OCI-LY1 (cell line): ENCODE measurements at regions not wholly inside any gene's neighbourhood (a gene's known extent, or its start where the extent isn't known, plus 50 kb on each side); places are given as distances from the start of the nearest gene placed in this dataset.

Experiments used
- H2AFZ ChIP-seq: fragments of 200-600 bp; sonication (generic), shearing (Covaris generic); 2 replicates; pipeline ENCODE4 v1.6.0; 2014; ENCODE audit warnings: antibody characterized with exemption, mild to moderate bottlenecking, low read length
- H3F3A ChIP-seq: fragments of 200-600 bp; sonication (generic), shearing (Covaris generic); 2 replicates; pipeline ENCODE4 v1.6.0; 2014; ENCODE audit warnings: mild to moderate bottlenecking, antibody characterized with exemption, low read length, moderate library complexity; ENCODE audit not compliant: insufficient read depth
- H3K27ac ChIP-seq: fragments of 200-600 bp; sonication (generic); 2 replicates; pipeline ENCODE4 v1.5.1; 2014; ENCODE audit warnings: low read length, mixed run types, mild to moderate bottlenecking, low read depth; ENCODE audit not compliant: poor library complexity, severe bottlenecking
- H3K27me3 ChIP-seq: fragments of 200-600 bp; sonication (generic); 2 replicates; pipeline ENCODE4 v1.6.0; 2014; ENCODE audit warnings: antibody characterized with exemption, mild to moderate bottlenecking, low read length, moderate library complexity; ENCODE audit not compliant: insufficient read depth
- H3K36me3 ChIP-seq: fragments of 200-600 bp; sonication (generic); 2 replicates; pipeline ENCODE4 v1.6.1; 2014; ENCODE audit warnings: mild to moderate bottlenecking, antibody characterized with exemption, low read length, moderate library complexity, mixed read lengths; ENCODE audit not compliant: insufficient read depth
- H3K4me1 ChIP-seq: fragments of 200-600 bp; sonication (generic); 2 replicates; pipeline ENCODE4 v1.5.1; 2014; ENCODE audit warnings: mild to moderate bottlenecking, low read length, moderate library complexity; ENCODE audit not compliant: insufficient read depth, severe bottlenecking
- H3K4me2 ChIP-seq: fragments of 200-600 bp; sonication (generic), shearing (Covaris generic); 2 replicates; pipeline ENCODE4 v1.6.1; 2014; ENCODE audit warnings: low read length
- H3K4me3 ChIP-seq: fragments of 200-600 bp; sonication (generic); 2 replicates; pipeline ENCODE4 v1.5.1; 2014; ENCODE audit warnings: low read length, low read depth, mild to moderate bottlenecking, mixed read lengths; ENCODE audit not compliant: poor library complexity, severe bottlenecking
- H3K79me2 ChIP-seq: fragments of 200-600 bp; shearing (Covaris generic); 2 replicates; pipeline ENCODE4 v1.6.1; 2016; ENCODE audit warnings: mixed run types, low read length, mixed read lengths; ENCODE audit not compliant: insufficient read depth
- H3K9ac ChIP-seq: fragments of 200-600 bp; sonication (generic), shearing (Covaris generic); 2 replicates; pipeline ENCODE4 v1.6.1; 2014; ENCODE audit warnings: mild to moderate bottlenecking, low read length, mixed read lengths
- H3K9me2 ChIP-seq: fragments of 200-600 bp; sonication (generic), shearing (Covaris generic); 2 replicates; pipeline ENCODE4 v1.6.1; 2014; ENCODE audit warnings: low read depth, mild to moderate bottlenecking, low read length, mixed read lengths
- H3K9me3 ChIP-seq: fragments of 200-600 bp; shearing (Covaris generic); 2 replicates; pipeline ENCODE4 v1.6.1; 2014; ENCODE audit warnings: low read length, mixed read lengths
- H4K20me1 ChIP-seq: fragments of 200-600 bp; sonication (generic), shearing (Covaris generic); 2 replicates; pipeline ENCODE4 v1.6.0; 2016; ENCODE audit warnings: mild to moderate bottlenecking, low read length; ENCODE audit not compliant: insufficient read depth
- EZH2 ChIP-seq: fragments of 200-600 bp; sonication (generic), shearing (Covaris generic); IDR thresholded peaks from 2 replicates; pipeline ENCODE4 v1.8.0; 2017; ENCODE audit warnings: borderline replicate concordance, mixed run types, mild to moderate bottlenecking, antibody characterized with exemption, low read length, moderate library complexity, mixed read lengths
- TF ChIP-seq, protein P1 (sequence below): fragments of 200-600 bp; sonication (generic), shearing (Covaris generic); IDR thresholded peaks from 2 replicates; pipeline ENCODE4 v1.5.1; 2017; ENCODE audit warnings: mild to moderate bottlenecking, antibody characterized with exemption, low read length, moderate library complexity, mixed read lengths

DNA sequence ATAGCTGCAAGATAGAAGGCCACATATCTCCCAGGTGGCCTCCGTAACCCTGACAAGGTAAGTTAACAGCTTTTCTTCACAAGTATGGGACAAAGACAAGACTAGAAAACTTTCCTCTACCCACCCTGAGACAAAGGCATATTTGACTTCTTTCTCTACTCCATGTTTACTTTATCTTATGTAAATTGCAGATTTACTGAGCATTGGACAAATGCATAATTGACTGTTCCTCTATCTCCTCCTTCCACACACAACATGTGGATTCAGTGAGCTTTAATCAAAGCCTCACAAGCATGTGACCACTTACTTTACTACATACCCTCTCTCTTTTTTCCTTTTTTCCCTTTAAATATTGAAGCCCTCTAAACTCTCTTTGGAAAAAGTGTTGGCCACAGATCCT is 289.1 kb upstream of the TMTC1 start:
- H4K20me1 ChIP-seq: no peaks in the 10 kb centered on the region
- no peak overlapping the region for H3K9ac ChIP-seq
- H3K27ac ChIP-seq: no peak overlapping the region
- H3K79me2 ChIP-seq: no peaks in the 10 kb centered on the region
- H3K9me2 ChIP-seq: no peaks in the 10 kb centered on the region
- TF ChIP-seq, protein P1, sequence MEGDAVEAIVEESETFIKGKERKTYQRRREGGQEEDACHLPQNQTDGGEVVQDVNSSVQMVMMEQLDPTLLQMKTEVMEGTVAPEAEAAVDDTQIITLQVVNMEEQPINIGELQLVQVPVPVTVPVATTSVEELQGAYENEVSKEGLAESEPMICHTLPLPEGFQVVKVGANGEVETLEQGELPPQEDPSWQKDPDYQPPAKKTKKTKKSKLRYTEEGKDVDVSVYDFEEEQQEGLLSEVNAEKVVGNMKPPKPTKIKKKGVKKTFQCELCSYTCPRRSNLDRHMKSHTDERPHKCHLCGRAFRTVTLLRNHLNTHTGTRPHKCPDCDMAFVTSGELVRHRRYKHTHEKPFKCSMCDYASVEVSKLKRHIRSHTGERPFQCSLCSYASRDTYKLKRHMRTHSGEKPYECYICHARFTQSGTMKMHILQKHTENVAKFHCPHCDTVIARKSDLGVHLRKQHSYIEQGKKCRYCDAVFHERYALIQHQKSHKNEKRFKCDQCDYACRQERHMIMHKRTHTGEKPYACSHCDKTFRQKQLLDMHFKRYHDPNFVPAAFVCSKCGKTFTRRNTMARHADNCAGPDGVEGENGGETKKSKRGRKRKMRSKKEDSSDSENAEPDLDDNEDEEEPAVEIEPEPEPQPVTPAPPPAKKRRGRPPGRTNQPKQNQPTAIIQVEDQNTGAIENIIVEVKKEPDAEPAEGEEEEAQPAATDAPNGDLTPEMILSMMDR: no peak
- TF ChIP-seq EZH2: no peak
- H3K9me3 ChIP-seq: no peaks in the 10 kb centered on the region
- no peaks in the 10 kb centered on the region for H3K27me3 ChIP-seq
- H3K4me2 ChIP-seq: no peak overlapping the region
- no peaks in the 10 kb centered on the region for H3F3A ChIP-seq
- H2AFZ ChIP-seq: no peak overlapping the region
- no peaks in the 10 kb centered on the region for H3K36me3 ChIP-seq
- no peaks in the 10 kb centered on the region for H3K4me1 ChIP-seq
- no peak overlapping the region for H3K4me3 ChIP-seq

DNA sequence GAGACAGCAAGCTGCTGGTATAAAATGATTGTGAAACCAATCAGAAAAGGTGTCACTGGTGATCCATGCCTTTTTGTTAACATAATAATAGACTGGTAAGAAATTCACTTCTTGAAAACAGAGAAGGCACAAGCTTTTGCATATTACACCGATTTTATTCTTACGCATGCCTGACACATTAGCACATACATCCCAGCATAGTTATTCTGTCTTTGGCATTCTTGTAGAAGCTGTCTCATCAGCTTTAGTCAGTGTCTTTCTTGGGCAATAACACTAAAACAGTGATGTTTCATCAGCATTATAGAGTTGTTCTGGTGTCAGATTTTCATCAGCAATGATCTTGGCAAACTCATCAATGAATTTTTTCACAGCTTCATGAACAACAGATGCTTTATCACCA is 283.4 kb upstream of the TMTC1 start:
- TF ChIP-seq, protein P1: no peak
- TF ChIP-seq EZH2: no peak
- Histone ChIP-seq H3K9me3 (no peaks in the 10 kb centered on the region), H4K20me1 (no peaks in the 10 kb centered on the region), H3K4me1 (no peaks in the 10 kb centered on the region), H3K36me3 (no peaks in the 10 kb centered on the region), H3K27ac (no peak overlapping the region), H3K4me2 (no peak overlapping the region), H3F3A (no peaks in the 10 kb centered on the region), H3K79me2 (no peaks in the 10 kb centered on the region), H3K4me3 (no peak overlapping the region), H3K27me3 (no peaks in the 10 kb centered on the region), H3K9me2 (no peaks in the 10 kb centered on the region; the same call in 1 of the 2 replicates), H3K9ac (no peak overlapping the region), H2AFZ (no peak overlapping the region)

DNA sequence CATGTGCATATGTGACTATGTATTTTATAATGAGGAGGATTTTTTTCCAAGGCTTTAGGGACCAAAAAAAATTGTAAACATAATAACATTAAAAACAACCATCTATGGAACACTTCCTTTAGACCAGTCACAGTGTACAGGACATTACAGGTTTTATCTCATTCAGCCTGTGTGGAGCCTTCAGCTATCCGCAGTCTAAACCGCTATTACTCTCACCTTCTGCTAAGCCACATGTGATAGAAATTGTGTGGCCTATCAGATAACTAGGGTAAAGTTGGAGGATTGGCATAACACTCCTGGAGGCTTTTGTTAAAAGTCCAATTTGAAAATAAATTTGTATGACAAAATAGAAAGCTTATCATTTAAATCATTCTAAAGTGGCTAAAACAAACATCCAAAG is 281.2 kb upstream of the TMTC1 start:
- Histone ChIP-seq H3K9me2 (no peaks in the 10 kb centered on the region; the same call in 1 of the 2 replicates), H3K9ac (no peak overlapping the region), H3K36me3 (no peaks in the 10 kb centered on the region), H3K27me3 (no peaks in the 10 kb centered on the region), H2AFZ (no peak overlapping the region), H3K27ac (no peak overlapping the region), H3K4me2 (no peak overlapping the region), H3K4me3 (no peak overlapping the region), H3F3A (no peaks in the 10 kb centered on the region), H3K9me3 (no peaks in the 10 kb centered on the region), H3K79me2 (no peaks in the 10 kb centered on the region), H3K4me1 (no peaks in the 10 kb centered on the region), H4K20me1 (no peaks in the 10 kb centered on the region)
- TF ChIP-seq, protein P1: no peak
- no peak for TF ChIP-seq EZH2
